GM19351 (cell line): ENCODE measurements at regions not wholly inside any gene's neighbourhood (a gene's known extent, or its start where the extent isn't known, plus 50 kb on each side); places are given as distances from the start of the nearest gene placed in this dataset.

Source experiments
- ATAC-seq: cut with Tn5 transposase; IDR thresholded peaks from one replicate; pipeline ENCODE4 v1.9.1; 2021; ENCODE audit warnings: mild to moderate bottlenecking, moderate library complexity; ENCODE audit not compliant: unreplicated experiment

DNA sequence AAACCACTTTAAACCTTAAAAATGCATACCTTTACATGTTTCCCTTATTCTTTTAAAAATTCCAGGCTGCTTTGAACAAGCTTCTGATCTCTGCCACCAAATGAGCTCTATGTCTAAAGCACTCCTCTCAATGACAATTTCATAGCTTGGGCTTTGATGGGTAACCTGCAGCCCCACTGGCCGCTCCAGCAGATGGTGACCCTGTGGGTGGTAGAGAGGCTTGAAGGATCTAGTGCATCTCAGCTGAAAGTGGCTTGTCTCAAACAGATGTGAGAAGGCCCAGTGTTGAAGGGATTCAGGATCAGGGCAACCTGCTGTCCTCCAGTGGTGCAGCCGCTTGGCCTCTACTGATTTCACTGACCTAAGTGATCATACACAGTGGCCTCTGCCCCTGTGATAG is 84.7 kb upstream of the IRF2BP2 start:
- ATAC-seq = no peak

DNA sequence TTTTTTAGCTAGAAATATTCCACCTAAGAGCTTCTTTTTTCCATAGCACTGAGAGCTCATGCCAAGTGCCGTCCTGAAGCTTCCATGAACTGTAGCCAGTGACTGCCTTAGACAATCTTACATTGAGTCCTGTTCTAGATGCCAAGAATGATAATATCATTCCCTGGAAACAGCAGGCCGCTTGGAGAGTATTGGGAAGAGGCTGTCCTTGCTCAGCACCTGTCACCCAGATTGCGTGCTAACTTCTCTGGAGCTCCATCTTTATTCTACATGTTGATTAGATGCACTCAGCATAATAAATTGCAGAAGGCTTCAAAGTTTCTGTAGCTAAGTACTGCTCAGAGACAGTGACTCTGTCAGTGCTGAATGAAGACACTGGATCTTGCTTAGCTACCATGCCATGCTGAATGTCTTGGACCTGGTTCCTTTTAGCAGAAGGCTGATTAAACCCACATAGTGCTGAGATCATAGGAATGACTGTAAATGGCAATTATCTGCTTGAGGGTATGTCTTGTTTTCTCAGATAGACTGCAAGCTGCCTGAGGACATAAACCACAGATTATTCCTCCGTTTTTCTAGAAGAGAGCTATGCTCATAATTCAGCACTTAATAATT is 83.1 kb upstream of the IRF2BP2 start:
- ATAC-seq = no peak

DNA sequence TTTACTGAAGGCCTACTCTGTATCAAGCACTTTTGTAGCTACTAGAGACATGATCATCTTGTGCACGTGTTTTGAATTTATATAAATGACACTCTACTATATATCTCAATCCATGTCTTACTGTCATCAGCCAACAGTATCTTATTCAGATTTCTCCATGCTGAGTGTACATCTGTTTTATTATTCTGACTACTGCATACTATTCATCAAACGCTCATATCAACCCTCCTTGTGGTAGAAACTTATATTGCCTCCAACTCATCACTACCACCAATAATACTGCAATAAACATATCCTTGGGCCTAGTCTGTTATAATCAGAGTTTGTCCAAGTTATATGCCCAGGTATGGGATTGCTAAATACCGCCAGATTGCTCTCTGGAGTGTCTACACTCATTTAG is 81.6 kb upstream of the IRF2BP2 start:
- no peak for ATAC-seq

GRCh38 chr1:234690872-234691271 is 80.9 kb upstream of the IRF2BP2 start:
- no peak for ATAC-seq

DNA sequence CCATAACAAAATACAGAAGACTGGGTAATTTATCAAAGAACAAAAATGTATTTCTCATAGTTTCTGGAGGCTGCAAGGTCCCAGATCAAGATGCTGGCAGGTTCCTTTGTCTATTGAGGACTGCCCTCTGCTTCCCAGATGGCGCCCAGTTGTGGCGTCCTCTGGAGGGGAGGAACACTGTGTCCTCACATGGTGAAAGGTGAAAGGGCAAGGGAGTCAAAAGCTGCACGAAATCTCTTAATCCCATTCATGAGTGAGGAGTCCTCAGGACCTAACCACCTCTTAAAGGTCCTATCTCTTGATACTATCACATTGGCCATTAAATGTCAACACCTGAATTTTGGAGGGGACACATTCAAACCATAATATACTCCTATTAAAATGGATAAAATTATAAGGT is 79.3 kb upstream of the IRF2BP2 start:
- ATAC-seq = no peak

- ATAC-seq = no peak
Measured at GRCh38 chr1:234687011-234687410, 77.0 kb upstream of the IRF2BP2 start.

DNA sequence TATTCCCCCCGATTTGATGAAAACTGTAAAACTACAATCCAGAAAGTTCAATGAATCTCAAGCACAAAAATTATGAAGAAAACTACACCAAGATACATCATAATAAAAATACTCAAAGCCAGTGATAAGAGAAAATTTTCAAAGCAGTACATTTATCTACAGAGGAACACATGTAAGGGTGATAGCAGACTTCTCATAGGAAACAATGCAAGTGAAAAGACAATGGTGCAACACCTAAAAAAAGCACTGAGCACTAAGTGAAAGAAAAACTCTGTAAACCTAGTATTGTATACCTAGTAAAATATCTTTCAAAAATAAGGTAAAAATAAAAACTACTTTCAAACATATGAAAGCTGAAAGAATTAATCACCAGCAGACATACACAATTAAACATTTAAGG is 76.1 kb upstream of the IRF2BP2 start:
- ATAC-seq = no peak

- no peak for ATAC-seq
Measured at GRCh38 chr1:234684856-234685255, 74.9 kb upstream of the IRF2BP2 start.

DNA sequence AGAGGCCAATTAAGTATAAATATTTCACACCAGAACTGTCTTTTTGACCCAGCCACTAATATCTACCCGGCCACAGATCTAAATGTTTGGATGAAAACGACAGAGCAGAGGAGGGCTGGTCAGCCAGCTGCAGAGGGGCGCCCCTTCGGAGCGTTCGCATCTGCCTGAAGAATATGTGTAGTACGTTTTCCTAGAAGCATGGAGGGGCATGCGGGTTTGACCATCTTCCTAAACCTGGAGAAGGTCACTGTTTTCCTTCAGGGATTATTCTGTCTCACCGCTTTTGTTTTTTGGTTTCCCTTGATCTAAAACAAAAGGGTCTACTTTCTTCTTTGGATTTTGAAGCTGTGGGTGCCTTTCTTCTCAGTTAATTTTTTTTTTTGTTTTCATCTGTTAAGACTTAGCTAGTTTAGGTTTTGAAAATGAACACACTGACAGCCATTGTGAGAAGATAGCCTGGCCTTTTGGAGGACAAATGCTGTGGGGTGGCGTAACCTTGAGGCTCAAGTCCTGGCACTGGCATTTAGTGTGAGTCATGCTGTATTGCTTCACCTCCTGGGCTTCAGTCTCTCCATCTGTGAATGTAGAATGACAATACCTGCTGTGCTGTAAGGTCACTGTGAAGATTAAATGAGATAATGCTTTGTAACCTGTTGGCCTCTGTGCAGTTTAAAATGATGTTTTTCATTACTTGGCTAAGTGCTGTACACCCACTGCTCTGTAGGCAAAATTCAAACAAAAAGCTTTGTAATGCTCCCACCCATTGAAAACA is 74.1 kb upstream of the IRF2BP2 start:
- ATAC-seq = no peak

DNA sequence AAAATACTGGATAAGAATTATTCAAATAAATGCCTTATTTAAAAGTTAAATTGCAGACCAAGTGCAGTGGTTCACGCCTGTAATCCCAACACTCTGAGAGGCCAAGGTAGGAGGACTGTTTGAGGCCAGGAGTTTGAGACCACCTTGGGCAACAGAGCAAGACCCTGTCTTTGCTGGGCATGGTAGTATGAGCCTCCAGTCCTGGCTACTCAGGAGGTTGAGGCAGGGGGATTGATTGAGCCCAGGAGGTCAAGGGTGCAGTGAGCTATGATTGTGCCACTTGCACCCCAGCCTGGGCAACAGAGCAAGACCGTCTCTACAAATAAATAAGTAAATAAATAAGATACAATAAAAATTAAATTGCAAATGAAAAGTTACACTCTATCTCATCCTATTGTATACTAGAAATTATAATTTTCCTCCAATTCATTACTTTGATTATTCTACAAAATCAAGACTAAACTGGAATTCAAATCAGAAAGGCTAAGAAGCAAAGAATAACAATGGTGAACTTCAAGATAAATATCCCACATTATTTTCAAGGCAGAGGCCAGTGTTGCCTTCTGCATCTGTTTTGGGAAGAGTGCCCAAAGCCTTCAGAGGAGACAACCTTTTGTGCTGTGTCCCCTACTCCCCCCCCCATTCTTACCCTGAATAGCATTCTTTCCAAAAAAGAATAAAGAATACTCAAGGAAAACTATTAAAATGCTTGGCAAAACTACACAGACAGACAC is 73.3 kb upstream of the IRF2BP2 start:
- no peak for ATAC-seq

DNA sequence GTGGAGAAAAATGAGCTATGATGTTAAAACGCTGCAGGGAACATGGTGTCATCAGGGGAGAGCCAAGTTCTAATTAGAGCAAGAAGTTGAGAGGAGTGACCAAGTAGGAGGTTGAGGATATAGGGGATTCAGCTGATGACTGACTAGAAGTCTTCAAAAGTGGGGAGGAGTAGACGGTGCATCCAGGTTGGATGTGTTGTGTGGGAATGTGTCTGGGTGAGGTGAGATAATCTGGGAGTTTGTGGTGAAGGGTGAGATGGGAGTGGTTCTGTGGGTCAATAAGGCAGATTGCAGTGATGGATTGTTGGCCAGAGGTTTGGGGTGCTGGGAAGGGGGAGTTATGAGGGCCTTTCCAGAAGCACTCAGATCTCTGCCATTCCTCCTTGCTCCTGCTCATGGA is 72.0 kb upstream of the IRF2BP2 start:
- ATAC-seq = no peak

DNA sequence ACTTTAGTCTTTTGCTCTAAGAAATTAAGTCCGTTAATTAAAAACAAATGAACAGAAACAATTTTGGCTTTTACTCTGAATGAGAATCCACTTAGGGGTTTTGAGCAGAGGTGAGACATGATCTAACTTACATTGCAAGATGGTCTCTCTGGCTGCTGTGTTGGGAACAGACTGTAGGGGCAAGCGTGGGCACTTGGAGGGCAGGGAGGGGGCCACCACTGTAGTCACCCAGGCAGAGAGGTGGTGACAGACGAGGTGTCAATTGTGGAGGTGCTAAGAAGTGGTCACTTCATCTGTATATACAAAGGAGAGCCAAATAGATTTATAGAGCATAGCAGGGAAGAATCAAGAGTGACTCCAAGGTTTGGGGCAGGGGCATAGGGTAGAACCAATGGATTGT is 71.1 kb upstream of the IRF2BP2 start:
- no peak for ATAC-seq

GRCh38 chr1:234680331-234680904 is 70.4 kb upstream of the IRF2BP2 start:
- ATAC-seq = no peak

- ATAC-seq = peak; percentile 92
Measured at GRCh38 chr1:234676103-234676594, 66.2 kb upstream of the IRF2BP2 start.

- no peak for ATAC-seq
Measured at GRCh38 chr1:234675572-234675971, 65.6 kb upstream of the IRF2BP2 start.

DNA sequence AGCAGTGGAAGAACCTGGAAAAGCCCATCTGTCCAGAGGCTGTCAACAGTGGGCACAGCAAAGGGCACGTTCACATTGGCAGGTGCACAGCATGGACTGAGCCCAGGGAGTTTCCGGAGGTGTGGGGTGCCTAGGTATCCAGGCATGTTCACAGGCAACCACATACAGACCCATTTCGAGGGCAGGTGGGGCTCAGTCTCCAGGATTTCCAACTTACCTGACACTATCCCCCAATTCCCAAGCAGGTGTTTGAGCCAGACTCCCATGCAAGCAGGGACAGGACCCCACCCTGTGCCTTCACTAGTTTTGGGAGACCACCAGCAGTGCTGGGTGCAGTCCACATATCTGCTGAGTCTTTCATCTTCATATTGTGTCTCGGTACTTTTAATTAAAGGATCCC is 65.0 kb upstream of the IRF2BP2 start:
- ATAC-seq = no peak

- no peak for ATAC-seq
Measured at GRCh38 chr1:234674218-234674815, 64.3 kb upstream of the IRF2BP2 start.

GRCh38 chr1:234672349-234673135 is 62.6 kb upstream of the IRF2BP2 start:
- no peak for ATAC-seq

DNA sequence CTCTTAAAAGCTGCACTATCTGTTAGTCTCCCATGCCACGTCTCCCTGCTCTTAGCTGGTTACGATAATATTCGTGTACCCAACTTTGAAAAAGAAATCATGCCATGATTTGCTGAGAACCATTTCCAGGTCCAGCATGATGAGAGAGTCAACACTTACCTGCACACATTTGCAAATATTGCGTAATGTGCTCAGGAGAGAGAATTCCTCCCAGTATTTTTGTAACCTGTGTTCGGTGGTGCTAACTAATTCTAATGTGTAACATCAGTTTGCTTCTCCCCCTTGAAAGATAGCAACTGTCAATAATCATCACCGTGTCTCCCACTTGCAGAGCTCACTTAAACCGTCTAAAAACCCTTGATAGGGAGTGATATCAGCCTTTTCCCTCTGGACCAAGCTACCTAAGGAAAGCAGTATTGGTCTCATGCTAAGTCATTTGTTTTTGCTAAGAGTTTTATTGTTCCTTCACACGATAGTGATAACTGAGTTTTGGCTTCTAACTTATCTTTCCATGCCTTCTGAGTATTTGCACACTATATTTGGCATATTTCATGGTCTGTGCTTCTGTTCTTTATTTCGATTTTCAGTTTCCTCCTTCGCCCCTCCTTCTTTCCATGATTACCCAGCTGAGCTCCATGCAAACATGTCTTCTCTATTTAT is 61.1 kb upstream of the IRF2BP2 start:
- ATAC-seq = no peak

- ATAC-seq = no peak
Measured at GRCh38 chr1:234669499-234669898, 59.5 kb upstream of the IRF2BP2 start.
